Activated CD4-positive, alpha-beta T cell treated with anti-CD3 and anti-CD28 coated beads, Interleukin-2, amount 50 U/mL, for 1 hour (primary cell): ENCODE measurements at regions not wholly inside any gene's neighbourhood (a gene's known extent, or its start where the extent isn't known, plus 50 kb on each side); places are given as distances from the start of the nearest gene placed in this dataset.
"Not testable (repeated sequence)": the region's sequence is repeated elsewhere in the genome, so short reads cannot be mapped to it uniquely, and the experiment has no call there.

Source experiments
- DNase-seq: peaks from one replicate; pipeline ENCODE4 v3.0.0-alpha.2; 2020

DNA sequence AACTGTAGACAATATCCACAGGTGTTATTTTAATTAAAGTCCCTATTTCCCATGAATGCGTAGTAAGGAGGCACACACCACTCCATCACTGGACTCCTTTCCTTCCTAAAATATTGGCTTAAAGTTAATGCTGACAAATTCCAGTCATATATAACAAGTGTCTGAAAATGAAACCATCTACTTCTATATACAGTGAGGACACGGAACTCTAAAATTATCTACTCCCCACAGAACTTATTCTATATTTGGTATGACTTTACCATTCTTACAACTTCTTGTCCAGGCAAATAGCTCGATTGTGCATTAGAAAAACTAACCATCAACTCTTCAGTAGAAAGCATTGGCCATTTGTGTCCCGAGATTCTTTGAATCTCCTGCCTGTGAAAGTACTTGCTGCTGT, 1560.2 kb downstream of the EFNB2 start:
- no peak for DNase-seq

DNA sequence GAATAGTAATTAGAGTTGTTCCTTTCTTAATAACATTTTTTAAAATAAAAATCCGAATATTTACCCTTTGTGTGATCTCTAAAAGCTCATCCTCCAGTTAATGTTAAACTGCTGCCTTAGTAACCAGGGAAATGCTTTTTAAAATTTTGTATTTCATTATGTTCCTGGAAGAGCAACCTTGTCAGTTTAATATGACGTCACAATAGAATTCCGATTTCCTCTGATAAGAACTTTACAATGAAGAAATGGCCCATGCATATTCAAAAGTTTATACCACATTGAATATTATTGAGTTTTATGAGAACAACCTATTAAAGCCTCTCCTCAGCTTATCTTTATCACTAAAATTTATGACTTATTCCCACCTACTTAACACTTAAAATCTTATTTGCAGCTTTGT, 1566.6 kb downstream of the EFNB2 start:
- DNase-seq, result no peak

DNA sequence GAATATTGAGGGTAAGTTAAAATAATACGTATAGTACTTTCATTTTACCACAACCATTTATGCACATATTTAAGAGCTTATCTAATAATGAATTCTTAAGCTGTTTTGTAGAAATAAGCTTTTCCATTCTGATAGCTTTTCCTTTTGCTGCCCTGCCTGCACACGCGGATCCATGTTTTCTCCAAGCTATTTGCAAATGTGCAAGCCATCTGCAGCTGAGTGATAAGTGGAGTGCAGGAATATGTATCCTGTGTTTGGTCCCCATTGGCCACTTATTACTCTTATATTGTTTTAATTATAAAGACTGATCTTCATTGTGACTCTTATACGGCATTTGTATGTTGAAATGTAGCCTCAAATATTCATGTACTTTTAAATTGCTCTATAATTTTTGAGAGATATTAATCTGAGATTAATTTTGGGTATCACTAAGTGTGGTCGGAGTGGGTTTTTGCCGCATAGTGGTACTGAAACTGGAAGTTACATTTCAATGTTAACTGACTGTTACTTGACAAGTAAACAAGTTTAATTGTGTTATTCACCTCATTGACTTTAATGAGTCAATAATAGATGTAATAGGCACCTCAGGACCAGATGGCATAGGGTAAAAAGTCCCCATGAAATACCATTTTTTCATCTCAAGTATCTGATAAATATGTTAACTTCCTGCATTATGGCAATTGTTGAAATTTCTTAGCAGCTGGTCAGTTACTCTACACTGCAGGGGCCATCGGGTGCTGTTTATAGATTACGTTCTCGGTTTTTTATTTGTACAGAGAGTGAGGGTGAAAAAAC, 1567.4 kb downstream of the EFNB2 start:
- no peak for DNase-seq

DNA sequence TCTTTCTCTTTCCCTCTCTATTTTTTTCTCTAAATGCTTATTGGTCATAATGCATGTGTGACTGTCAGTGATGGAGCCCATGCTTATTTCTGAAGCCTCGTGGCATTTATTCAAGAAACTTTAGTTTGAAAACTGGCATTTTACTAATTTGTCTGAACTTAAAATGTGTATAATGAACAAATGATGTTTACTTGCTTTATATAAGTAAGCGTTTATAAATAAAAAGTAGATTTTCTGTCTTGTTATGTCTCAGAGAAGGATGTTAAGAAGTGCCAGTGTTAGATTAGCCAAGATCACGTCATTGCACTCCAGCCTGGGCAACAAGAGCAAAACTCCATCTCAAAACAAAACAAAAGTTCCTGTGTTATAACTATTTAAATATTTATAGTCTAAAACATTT, 1568.1 kb downstream of the EFNB2 start:
- DNase-seq, result no peak

DNA sequence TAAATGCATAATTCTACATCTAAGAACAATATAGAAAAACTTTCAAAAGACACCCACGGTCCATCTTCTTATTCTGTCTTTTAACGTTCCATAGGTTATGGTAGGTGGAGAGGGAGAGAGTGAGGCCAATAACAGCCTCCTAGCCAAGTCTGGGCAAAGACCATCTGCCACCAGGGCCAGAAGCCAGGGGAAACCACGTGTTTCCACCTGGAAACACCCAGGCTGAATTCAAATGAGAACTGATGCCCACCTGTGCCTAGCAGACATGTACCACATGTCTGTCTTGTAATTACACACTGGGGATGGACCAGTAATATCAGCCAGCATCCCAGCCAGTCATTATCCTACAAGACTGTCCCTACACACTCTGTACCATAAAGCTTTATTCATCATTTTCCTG, 1573.1 kb downstream of the EFNB2 start:
- no peak for DNase-seq

DNA sequence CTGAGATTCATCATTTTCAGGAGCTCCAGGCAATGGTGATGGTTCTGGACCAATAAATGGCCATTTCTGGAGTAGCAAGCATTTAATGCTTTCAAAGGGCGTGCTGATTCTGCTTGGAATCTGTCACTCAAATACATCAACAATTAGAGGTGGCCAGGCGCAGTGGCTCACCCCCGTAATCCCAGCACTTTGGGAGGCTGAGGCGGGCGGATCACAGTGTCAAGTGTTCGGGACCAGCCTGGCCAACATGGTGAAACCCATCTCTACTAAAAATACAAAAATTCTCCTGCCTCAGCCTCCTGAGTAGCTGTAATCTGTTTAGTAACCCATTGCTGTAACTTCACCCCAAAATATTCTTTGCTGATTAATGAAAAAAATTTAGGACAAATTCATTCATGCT, 1574.2 kb downstream of the EFNB2 start:
- DNase-seq, result no peak

DNA sequence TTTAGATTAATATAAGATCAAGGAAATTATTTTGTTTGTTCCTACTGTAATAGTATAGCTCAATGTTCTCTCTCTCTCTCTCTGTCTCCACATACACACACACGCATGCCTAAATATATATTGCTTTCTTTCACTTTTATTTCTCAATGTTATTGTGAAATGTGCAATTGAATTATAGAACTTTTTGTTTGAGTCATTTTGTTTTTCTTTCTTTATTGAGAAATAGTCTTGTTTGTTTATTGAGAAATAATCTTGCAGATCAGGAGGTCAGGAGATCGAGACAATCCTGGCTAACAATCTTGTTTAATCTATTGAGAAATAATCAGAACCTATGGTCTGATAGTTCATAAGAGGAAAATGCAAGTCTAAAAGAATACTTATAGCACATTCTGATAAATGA, 1581.3 kb downstream of the EFNB2 start:
- DNase-seq, result no peak

DNA sequence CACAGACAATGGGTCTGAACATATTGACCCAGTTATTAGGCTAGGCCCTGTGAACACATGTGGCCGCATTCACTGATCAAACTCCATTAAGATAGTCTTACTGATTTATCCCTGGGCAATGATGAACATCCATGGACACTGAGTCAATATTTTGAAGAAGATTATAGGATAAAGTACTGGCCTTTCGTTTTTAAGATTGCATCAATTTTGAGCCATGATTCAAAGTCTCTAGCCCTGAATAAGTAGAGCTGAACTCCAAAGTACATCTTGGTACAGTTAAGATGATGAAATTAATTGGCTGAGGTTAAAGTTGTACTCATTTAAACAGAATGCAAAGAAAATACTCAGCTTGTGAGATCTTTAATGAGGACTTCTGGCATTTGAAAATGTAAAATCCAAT, 1581.9 kb downstream of the EFNB2 start:
- DNase-seq, result no peak

DNA sequence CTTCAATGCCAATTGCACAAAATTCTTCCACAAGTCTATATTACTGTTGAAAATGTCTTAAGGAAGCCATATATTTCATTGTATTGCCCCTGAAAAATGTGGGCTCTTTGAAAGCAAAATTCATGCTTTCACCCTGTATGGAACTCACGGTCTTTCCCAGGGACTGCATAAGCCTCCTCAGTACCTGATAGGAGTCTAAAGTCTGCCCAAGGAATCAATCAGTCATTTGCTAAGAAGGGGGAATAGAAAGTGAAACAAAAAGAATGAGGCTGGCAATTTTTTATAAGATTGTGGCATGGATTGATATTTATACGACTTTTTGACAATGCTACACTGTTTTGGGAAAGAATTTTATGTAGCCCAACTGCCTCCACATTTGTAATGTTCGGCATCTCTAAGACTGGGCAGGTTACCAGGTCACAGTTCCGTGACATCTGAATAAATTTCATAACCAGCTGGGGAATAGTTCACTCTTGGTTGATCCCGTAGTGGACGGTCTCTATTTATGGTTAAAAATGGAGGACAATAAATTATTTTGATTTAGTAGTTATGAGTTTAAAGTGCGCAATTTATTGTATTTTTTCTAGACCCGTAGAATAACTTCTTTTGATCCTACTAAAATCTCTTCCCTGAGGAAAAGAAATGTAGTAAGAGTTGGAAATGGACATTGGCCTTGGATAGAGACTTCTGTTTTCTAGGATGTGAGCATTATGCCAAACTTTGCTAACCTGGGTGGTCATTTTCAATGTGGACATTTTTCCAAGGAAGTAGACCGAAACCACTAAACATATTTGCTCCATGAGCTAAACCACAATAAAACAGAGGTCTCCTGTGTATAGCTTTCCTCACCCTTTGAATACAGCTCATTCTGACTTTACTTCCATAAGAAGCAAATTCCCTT, 1585.4 kb downstream of the EFNB2 start:
- no peak for DNase-seq

DNA sequence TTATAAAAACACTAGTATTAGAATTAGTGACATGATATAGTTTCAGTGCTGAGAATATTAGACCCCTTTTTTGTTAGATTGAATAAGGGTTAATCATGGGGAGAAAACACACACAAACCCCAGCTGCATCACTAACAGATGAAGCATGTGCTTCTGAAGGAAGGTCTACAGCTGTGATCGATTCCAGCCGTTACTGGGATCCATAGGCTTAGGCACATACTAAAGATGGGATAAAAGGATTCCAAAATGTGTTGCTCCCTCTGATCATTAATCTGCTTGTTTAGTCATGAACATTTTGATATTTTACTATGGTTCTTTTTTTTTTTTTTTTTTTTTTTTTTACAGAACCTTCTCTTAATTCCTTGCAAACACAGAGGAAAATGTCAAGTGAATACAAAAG, 1591.3 kb downstream of the EFNB2 start:
- no peak for DNase-seq

DNA sequence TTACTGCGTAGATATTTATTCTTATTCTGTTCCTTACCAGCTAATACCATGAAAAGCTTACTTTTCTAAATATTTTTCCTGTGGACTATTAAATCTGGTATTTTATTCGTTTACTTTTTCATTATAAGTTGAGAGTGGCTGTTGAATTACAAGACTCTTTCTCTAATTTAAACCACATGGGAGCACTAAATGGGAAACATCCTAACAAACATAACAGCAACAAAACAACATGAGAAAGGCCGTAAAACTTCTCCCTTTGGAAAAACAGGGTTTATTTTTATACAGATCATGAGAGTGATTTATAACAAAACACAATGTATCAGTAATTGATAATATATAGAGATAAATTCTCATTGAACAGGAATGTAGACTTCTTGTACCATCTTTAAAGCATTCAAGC, 1592.1 kb downstream of the EFNB2 start:
- DNase-seq, result no peak

DNA sequence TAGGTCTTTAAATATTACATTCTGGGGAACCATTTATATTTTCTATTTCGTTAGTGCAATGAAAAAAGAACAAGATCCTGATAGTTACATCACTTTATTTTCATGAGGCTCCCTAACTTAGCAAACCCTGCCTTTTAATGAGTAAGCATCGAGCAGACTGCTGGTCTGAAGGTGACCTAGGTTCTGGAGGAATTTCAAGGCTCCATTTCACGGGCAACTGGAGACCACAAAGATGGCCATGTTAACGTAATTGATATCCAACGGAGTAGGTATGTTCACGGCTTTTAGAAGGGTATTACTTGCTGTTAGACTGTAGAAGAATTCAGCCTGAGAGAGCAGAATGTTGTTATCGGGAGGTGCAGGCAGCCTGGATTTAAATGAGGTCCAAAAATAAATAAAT, 1597.6 kb downstream of the EFNB2 start:
- DNase-seq, result no peak

DNA sequence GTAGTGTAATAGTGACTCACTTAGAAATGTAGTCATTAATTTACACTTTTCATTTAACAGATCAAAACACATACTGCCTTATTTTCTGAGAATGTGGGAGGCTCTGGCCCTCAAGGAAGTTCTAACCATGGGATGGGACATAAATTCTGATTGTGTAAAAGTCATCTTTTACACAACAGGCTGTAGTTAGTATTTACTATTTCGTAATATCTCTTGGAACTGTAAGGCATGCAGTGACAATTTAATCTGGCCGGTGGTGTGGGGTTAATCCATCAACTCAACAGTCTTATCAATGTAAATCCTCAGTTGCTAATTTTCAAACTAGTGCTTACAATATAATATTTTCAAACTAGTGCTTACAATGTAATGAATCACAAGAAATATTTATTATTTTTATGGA, 1599.2 kb downstream of the EFNB2 start:
- no peak for DNase-seq

DNA sequence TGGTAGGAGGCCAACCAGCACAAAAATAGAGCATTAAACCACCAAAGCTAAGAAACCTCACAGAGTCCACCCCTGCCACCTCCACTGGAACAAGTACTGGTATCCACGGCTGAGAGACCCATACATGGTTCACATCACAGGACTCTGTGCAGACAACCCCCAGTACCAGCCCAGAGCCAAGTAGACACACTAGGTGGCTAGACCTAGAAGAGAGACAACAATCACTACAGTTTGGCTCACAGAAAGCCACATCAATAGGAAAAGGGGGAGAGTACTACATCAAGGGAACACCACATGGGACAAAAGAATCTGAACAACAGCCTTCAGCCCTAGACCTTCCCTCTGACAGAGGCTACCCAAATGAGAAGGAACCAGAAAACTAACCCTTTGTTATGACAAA, 1614.9 kb downstream of the EFNB2 start:
- DNase-seq, result not testable (repeated sequence)

DNA sequence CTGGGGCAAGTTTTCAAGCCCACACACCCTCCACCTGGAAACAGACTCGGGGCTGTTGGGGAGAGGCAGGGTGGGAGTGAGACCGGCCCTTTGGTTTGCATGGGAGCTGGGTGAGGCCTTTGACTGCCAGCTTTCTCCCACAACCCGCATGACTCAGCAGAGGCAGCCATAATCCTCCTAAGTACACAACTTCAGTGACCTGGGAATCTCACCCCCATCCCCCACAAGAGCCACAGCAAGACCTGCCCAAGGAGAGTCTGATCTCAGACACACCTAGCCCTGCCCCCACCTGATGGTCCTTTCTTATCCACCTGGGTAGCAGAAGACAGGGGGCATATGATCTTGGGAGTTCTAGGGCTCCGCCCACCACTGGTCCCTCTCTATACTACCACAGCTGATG, 1615.4 kb downstream of the EFNB2 start:
- DNase-seq, result no peak

DNA sequence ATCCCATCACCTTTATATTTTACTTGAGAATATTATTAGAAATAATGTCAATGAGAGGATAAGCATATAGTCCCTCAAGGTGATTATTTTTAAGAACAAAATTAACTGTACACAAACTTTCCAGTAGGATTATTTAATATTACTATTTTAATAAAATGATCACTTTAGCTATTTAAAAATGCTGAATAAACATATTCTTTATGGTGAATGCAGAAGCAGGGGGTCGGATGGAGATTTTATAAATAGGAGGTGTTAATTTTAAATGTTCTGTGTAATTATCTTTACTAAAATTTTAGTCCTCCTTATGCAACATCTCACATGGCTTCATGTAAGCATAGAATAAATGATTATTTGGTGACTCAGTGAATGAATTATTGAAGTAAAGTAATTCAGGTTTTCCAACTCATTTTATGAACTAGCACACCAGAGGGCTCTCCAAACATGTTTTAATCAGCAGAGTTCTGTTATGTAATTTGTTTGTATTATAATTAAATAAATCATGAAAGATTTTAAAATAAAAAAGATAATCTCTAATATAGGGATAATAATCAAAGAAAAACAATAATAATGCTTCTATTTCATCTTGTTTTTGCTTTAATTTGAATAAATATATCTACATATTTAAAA, 1635.2 kb downstream of the EFNB2 start:
- no peak for DNase-seq

DNA sequence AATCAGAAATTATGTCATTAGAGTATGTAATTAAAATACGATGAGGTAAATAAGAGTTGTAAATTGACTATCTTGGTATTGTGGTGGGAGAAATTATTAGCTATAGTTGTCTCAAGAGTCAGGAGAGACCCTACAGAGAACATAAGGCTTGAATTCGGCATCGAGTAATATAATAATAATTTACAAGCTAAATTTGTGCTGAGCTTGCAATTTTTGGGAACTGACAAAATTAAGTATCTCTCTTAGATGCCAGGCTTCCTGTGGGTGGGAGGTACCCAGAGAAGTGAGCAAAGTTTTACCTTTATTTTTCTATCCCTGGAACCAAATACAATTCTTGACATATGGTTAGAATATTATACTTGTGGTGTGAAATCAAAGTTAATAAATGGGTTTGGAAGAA, 1637.0 kb downstream of the EFNB2 start:
- DNase-seq, result no peak

DNA sequence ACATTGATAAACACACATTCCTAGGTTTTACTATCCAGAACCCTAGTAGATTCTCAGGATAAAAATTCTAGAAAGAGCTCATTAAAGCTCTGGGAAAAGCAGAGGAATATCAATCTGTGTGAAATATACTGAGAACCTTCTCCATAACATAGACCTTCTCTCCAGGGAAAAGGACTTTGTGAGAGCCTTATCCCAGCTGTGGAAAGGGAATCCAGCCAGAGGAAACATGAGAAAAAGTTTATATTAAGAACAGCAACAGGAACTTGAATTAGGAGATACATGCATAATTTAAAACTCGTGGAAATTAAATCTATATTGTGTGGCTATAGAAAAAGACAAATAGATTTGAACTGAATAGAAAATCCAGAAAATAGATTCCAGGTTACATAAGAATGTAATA, 1639.9 kb downstream of the EFNB2 start:
- no peak for DNase-seq

DNA sequence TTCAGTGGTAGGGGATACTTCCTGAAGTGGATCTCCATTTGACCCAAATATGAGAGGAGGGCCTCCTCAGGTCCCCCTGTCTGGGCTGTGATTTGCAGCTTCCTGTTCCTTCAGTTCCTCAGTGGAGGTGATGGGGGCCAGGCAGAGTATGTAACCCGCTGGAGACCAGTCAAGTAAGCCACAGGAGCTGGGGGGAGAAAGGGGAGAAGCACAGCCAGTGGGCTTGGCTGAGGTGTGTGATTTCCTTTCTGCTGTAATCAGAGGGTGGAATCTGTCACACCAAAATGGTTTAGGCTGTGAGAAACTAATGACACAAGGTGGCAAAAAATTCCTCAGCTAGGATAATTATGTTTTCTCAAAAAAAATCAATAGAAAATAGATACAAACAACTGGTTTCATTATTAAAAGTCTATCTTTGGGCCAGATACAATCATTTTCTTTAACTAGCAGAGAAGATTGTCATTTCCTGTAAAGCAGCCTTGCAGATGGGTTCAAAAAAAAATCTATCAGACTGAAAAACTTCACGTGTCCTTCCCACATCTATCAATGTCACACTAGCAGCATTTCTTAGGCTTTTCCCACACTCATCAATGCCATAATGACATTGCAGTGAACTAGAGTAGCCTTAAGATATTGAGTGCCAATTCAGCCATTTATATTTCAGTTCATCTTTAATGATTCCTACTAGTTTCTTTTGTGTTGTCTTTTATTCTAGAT, 1660.3 kb downstream of the EFNB2 start:
- no peak for DNase-seq

DNA sequence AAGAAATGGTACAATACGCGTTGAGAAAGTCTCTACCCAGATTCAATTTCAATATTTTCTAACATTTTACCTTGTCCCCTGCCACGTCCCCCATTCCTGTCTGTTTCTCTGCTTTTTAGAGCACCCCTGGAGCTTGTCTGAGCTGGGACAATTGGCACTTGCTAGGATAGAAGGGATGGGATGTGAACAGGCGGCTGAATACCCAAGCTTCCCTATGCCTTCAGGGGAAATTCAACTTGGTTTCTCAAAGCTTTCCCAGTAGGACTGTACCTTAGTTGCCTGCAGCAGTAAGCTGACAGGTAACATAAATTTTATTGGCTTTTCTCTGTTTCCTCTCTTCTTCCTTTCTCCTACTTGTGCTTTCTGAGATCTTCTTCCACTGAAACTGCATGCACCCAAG, 1663.3 kb downstream of the EFNB2 start:
- DNase-seq, result no peak

DNA sequence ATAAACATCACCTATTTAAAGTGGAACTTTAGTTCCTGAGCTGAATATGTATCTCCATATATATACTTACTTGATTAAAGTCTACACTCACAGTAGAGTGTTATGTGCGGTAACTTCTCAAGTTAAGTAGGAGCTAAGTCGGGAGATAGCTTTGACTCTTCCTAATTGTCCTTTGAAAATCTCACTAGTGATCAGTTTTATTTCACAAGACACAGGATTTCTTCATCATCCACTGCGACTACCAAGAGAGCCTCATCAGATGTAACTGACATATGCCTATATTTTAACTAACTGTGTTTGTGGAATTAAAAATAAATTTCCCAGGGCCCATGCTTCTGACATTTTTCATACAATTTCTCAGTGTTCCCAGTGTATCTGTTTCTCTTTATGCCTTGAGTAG, 1664.0 kb downstream of the EFNB2 start:
- no peak for DNase-seq

DNA sequence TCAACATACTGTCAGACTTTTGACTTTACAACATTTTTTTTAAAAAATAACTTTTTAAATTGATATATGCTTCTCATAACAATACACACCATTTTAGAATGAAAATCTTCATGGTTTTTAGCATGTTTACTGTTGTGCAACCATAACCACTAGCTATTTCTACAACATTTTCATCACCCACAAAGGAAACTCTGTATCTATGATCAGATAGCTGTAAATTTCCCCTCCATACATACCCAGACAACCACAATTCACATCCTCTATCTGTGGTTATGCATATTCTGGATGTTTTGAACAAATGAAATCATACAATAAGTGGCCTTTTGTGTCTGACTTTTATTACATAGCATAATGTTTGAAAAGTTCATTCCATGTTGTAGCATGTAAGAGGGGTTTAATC, 1666.0 kb downstream of the EFNB2 start:
- DNase-seq, result no peak

DNA sequence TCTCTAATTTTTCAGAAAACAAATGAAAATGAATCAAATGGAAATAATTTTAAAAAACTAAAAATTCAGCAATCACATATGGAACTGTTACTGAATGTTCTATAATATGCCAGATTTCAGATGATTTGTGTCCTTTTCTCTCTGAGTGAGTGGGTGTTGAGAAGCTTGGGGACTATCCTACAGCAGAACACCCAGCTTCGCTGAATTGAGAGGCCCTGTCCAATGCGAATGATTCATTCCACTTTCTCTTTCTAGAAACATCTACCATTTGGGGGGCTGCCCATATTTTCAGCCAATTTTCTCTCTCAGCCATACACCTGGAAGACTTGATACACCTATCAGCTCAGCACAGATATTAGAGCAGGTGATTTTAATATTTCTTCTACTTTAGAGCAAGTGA, 1666.7 kb downstream of the EFNB2 start:
- DNase-seq, result no peak
